Erythroblast (primary cell): ENCODE measurements at regions not wholly inside any gene's neighbourhood (a gene's known extent, or its start where the extent isn't known, plus 50 kb on each side); places are given as distances from the start of the nearest gene placed in this dataset.

ENCODE experiments used
- DNase-seq, 2 experiments: peaks; one replicate each; lab custom pipeline; 2025; lab: John Stamatoyannopoulos, UW
- GATA1 ChIP-seq: IDR thresholded peaks from 2 replicates; pipeline ENCODE4 v1.6.1; 2011; ENCODE audit warnings: low read depth, mild to moderate bottlenecking, control low read depth, low read length, moderate library complexity
- POLR2A ChIP-seq: IDR thresholded peaks from 2 replicates; pipeline ENCODE4 v1.6.1; 2011; ENCODE audit warnings: mild to moderate bottlenecking, low read length

- no peak for DNase-seq
- TF ChIP-seq POLR2A: no peak
- TF ChIP-seq GATA1: no peak
Measured at GRCh38 chr1:106907795-106908194, 148.7 kb upstream of the PRMT6 start.

GRCh38 chr1:106908689-106909088, 147.8 kb upstream of the PRMT6 start:
- no peak for DNase-seq
- TF ChIP-seq GATA1 (no peak), POLR2A (no peak)

- no peak for DNase-seq
- TF ChIP-seq GATA1 (no peak), POLR2A (no peak)
Measured at GRCh38 chr1:106910798-106911197, 145.7 kb upstream of the PRMT6 start.

DNA sequence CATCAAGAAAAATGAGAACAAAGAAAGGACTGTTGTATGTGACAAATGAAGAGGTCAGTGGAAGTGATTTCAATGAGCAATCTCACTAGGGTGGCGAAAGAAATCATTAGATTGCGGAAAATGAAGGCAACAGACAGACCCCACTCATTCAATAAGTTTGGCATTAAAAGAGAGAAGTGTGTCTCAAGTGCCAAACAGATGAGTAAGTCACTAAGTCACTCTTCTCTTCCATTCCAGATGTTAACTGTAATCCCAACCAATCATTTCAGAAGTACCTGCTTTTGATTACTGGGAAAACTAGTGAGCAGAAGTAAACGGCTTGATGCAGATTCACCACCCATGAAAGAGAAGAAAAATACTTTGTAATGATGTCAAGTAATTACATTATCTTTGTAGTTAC, 144.3 kb upstream of the PRMT6 start:
- TF ChIP-seq GATA1 (no peak), POLR2A (no peak)
- no peak for DNase-seq

DNA sequence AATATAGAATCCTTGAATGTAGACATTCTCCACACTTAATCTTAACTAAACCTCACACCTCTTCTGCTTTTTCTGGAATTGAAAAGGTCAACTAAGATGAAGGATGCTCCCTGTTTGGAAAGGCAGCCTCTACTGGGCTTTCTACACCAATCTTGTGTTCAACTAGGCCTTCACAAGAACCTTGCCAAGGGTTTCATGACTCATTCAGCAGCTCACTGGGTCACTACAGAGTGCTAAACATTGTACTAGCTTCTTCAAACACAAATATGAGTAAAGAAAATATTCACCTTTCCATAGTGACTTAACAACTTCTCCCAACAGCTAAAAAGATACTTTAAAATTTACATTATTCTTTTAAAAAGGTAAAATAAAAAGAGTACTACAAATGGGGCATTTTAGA, 135.3 kb upstream of the PRMT6 start:
- no peak for TF ChIP-seq GATA1
- TF ChIP-seq POLR2A: no peak

DNA sequence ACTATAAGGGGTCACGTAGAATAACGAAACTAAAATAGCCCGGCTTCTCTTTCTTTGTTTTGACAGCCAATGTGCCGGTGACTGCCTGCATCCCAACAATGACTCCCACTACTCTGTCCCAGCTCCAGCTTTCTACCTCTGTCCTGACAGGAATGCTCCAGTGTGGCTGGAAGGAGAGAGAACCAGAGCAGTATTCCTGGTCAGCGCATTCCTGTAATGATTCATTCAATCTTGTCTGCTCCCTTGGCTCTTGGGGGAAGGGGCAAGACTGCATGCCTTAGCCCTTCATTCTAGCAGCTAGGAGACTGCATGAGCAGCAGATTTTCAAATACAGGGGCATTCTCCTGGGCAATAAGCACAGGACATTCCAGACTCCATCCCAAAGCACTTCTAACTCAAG, 132.1 kb upstream of the PRMT6 start:
- TF ChIP-seq POLR2A: no peak
- no peak for TF ChIP-seq GATA1
- no peak for DNase-seq

More for the DNA sequence above, 135.3 kb upstream of the PRMT6 start:
- DNase-seq: no peak

- TF ChIP-seq POLR2A: no peak
- TF ChIP-seq GATA1: no peak
- no peak for DNase-seq
Measured at GRCh38 chr1:106925750-106926149, 130.7 kb upstream of the PRMT6 start.

DNA sequence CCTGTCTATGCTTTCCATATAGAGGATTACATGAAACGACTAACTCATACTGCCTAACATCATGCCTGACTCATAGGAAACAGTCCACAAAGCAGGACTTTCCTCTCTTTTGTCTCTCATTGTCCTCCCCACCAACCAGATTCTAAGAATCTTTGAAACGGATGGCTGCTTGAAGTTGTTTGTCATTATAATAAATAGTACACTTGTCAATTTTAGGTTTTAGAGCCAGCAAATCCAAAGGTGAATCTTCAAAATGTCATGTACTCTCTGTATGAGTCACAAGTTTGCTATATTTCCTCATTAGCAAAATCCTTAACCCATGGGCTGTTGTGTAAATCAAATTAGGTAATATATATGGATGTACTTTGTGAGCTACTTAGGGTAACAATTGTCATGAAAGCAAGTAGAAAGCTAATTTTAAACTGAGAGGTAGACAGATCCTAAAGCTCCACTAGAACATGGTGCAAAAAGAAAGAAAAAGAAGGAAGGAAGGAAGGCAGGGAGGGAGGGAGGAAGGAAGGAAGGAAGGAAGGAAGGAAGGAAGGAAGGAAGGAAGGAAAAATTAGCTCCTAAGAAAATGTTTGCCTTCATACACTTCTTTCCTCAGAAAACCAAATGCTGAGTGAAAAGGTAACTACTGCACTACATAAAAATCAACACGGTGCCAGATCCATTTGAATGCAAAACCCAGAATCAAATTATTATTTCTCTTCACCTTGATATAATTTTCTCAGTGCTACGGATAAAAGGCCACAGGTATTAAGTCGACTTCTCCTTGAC, 129.5 kb upstream of the PRMT6 start:
- no peak for DNase-seq
- TF ChIP-seq POLR2A: no peak
- TF ChIP-seq GATA1: no peak

GRCh38 chr1:106937104-106937503, 119.4 kb upstream of the PRMT6 start:
- TF ChIP-seq POLR2A (no peak), GATA1 (no peak)
- no peak for DNase-seq

- DNase-seq: no peak
- TF ChIP-seq POLR2A (no peak), GATA1 (no peak)
Measured at GRCh38 chr1:106944721-106945120, 111.8 kb upstream of the PRMT6 start.

GRCh38 chr1:106952776-106953175, 103.7 kb upstream of the PRMT6 start:
- no peak for TF ChIP-seq GATA1
- no peak for TF ChIP-seq POLR2A
- no peak for DNase-seq

GRCh38 chr1:106954661-106955229, 101.7 kb upstream of the PRMT6 start:
- TF ChIP-seq POLR2A (no peak), GATA1 (no peak)
- DNase-seq: no peak

DNA sequence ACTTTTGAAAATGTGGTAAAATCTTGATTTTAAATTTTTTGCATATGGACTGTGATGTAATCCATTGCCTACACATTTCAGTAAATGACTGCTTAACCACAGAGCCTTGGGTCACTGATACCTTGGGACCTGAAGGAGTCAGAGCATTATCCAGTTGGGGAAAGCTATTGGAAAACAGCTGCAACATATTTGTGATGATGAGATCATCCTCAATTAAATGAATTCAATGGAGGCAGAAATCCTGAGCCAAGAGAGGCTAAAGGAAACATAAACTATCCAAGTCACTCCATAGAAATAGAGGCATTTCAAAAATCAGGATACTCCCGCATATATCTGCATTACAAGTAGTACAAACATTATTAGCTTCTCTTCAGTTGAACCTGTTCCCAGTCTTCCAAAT, 99.8 kb upstream of the PRMT6 start:
- TF ChIP-seq GATA1 (no peak), POLR2A (no peak)
- DNase-seq: no peak

DNA sequence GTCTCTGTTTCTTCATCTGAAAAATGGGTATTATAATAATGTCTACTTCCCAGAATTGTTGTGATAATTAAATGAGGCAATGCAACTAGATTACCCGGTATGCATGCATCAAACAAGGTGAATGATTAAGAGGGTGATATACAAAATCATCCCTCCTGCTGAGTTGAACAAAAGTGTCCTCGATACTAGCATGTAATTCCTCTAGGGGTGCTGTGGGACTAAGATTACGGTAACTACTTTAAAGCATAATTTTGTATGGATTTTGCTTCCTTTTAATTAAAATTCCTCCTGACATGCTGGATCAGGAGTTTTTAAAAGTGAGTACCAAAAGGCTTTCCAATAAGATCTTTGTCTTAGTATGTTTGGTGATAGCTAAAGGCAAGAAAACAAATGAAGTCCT, 98.7 kb upstream of the PRMT6 start:
- TF ChIP-seq GATA1: no peak
- no peak for TF ChIP-seq POLR2A
- no peak for DNase-seq

GRCh38 chr1:106960412-106960811, 96.1 kb upstream of the PRMT6 start:
- TF ChIP-seq GATA1: no peak
- TF ChIP-seq POLR2A: no peak
- no peak for DNase-seq
